ENCODE measurements at regions not wholly inside any gene's neighbourhood (a gene's known extent, or its start where the extent isn't known, plus 50 kb on each side); places are given as distances from the start of the nearest gene placed in this dataset.
A peak's percentile ranks its signal among the peaks of the same experiment; 100 is the strongest.

- ChIA-PET CTCF (interaction anchor here (0.7 to 1.8 kb wide), 4 partner anchors 9 to 100 kb away, joined by 3 to 5 read pairs (median 4); no protein-coding TSS in a partner anchor), POLR2A (no interaction called here)
- BruUV-seq (replicated peaks): no TSS peak
These were observed 638.6 kb upstream of the ACO1 start for GRCh38 chr9:31745886-31746285.

GRCh38 chr9:31753756-31754155 is 630.7 kb upstream of the ACO1 start:
- no peaks in the 10 kb centered on the region for H3K79me2 ChIP-seq (ENCODE audit: control insufficient read depth, insufficient read depth, low read length)
- intact Hi-C loops (cut with micrococcal nuclease) (no loop called here), dilution Hi-C loops (cut with MboI; ENCODE audit: extremely low pct_ligation_motif_present, low sequenced_read_pairs) (no loop called here)
- no peaks in the 10 kb centered on the region for H3K9me3 ChIP-seq (replicated peaks; ENCODE audit: control insufficient read depth, insufficient read depth, low read length)
- FAIRE-seq (no peak), DNase-seq (ENCODE audit: low read depth, low spot score) (no peak)
- no peak for TF ChIP-seq MYC (IDR thresholded peaks at IDR 0.05; ENCODE audit: low read depth, low read length)
- TF ChIP-seq FOS (IDR thresholded peaks at IDR 0.05; ENCODE audit: borderline replicate concordance, insufficient read depth, low read length): no peak
- TF ChIP-seq POLR2AphosphoS5 (IDR thresholded peaks at IDR 0.05; ENCODE audit: insufficient read depth, low read depth, low read length): no peak
- no peak for TF ChIP-seq MAX (IDR thresholded peaks at IDR 0.05; ENCODE audit: insufficient read depth, insufficient read length)
- TF ChIP-seq POLR2A (IDR thresholded peaks at IDR 0.05; ENCODE audit: low read depth, low read length): no peak
- TF ChIP-seq CTCF (IDR thresholded peaks at IDR 0.05; ENCODE audit: extremely low read depth in 1 of 2, insufficient read depth in 1 of 2, low read depth in 1 of 2, low read length in 2 of 2): no peak
- no peak for TF ChIP-seq JUN (IDR thresholded peaks at IDR 0.05; ENCODE audit: borderline replicate concordance, insufficient read depth, insufficient read length, low read depth)
- no peak for TF ChIP-seq GATA2 (IDR thresholded peaks at IDR 0.05; ENCODE audit: insufficient read depth, insufficient read length, low read depth, low read length)
- TF ChIP-seq EZH2 (IDR thresholded peaks at IDR 0.05; ENCODE audit: borderline replicate concordance, low read depth, low read length, severe bottlenecking): no peak
- H3K27me3 ChIP-seq (ENCODE audit: control insufficient read depth in 2 of 2, insufficient read depth in 2 of 2, low read length in 2 of 2): no peaks in the 10 kb centered on the region
- CTCF ChIA-PET: no interaction called here
- no peak overlapping the region for H3K4me3 ChIP-seq (replicated peaks in 1 of 3; ENCODE audit: insufficient read depth in 1 of 3, low read depth in 1 of 3, low read length in 3 of 3)
- no peaks in the 10 kb centered on the region for H4K20me1 ChIP-seq (replicated peaks; ENCODE audit: control insufficient read depth, extremely low read depth, insufficient read depth, low read length)
- H3K4me1 ChIP-seq (ENCODE audit: control insufficient read depth, extremely low read depth, insufficient read depth, low read length): no peaks in the 10 kb centered on the region
- H2AFZ ChIP-seq (ENCODE audit: low read depth, low read length): no peak overlapping the region
- H3K27ac ChIP-seq (ENCODE audit: insufficient read depth, low read depth, low read length): no peak overlapping the region
- no peaks in the 10 kb centered on the region for H3K9me1 ChIP-seq (replicated peaks; ENCODE audit: control insufficient read depth, extremely low read depth, insufficient read depth, low read length)
- no peaks in the 10 kb centered on the region for H3K36me3 ChIP-seq (ENCODE audit: control insufficient read depth in 2 of 2, extremely low read depth in 1 of 2, insufficient read depth in 2 of 2, low read length in 2 of 2)
- H3K4me2 ChIP-seq (ENCODE audit: insufficient read depth, low read length): no peak overlapping the region
- no peak overlapping the region for H3K9ac ChIP-seq (replicated peaks; ENCODE audit: extremely low read depth, insufficient read depth, low read length)
- POLR2A ChIA-PET: no interaction called here
- no TSS peak for BruUV-seq (replicated peaks)

More at GRCh38 chr9:31745886-31746285, 638.6 kb upstream of the ACO1 start:
- H3K4me3 ChIP-seq (replicated peaks in 1 of 3; ENCODE audit: insufficient read depth in 1 of 3, low read depth in 1 of 3, low read length in 3 of 3): no peak overlapping the region
- H3K79me2 ChIP-seq (ENCODE audit: control insufficient read depth, insufficient read depth, low read length): no peaks in the 10 kb centered on the region
- TF ChIP-seq JUN (IDR thresholded peaks at IDR 0.05; ENCODE audit: borderline replicate concordance, insufficient read depth, insufficient read length, low read depth) (no peak), POLR2A (IDR thresholded peaks at IDR 0.05; ENCODE audit: low read depth, low read length) (no peak), GATA2 (IDR thresholded peaks at IDR 0.05; ENCODE audit: insufficient read depth, insufficient read length, low read depth, low read length) (no peak)
- no peaks in the 10 kb centered on the region for H3K9me1 ChIP-seq (replicated peaks; ENCODE audit: control insufficient read depth, extremely low read depth, insufficient read depth, low read length)
- DNase-seq (ENCODE audit: low read depth, low spot score): peak; percentile 44
- dilution Hi-C loops (cut with MboI; ENCODE audit: extremely low pct_ligation_motif_present, low sequenced_read_pairs): no loop called here
- H3K9ac ChIP-seq (replicated peaks; ENCODE audit: extremely low read depth, insufficient read depth, low read length): no peak overlapping the region
- no peaks in the 10 kb centered on the region for H3K9me3 ChIP-seq (replicated peaks; ENCODE audit: control insufficient read depth, insufficient read depth, low read length)
- H2AFZ ChIP-seq (ENCODE audit: low read depth, low read length): no peak overlapping the region
- no peaks in the 10 kb centered on the region for H3K36me3 ChIP-seq (ENCODE audit: control insufficient read depth in 2 of 2, extremely low read depth in 1 of 2, insufficient read depth in 2 of 2, low read length in 2 of 2)
- H3K4me2 ChIP-seq (ENCODE audit: insufficient read depth, low read length): no peak overlapping the region
- H4K20me1 ChIP-seq (replicated peaks; ENCODE audit: control insufficient read depth, extremely low read depth, insufficient read depth, low read length): no peaks in the 10 kb centered on the region
- no peaks in the 10 kb centered on the region for H3K4me1 ChIP-seq (ENCODE audit: control insufficient read depth, extremely low read depth, insufficient read depth, low read length)
- FAIRE-seq: no peak
- no peaks in the 10 kb centered on the region for H3K27me3 ChIP-seq (ENCODE audit: control insufficient read depth in 2 of 2, insufficient read depth in 2 of 2, low read length in 2 of 2)
- intact Hi-C loops (cut with micrococcal nuclease): no loop called here
- no peak overlapping the region for H3K27ac ChIP-seq (ENCODE audit: insufficient read depth, low read depth, low read length)
